Ovary (tissue), 3 donors: ENCODE measurements at regions not wholly inside any gene's neighbourhood (a gene's known extent, or its start where the extent isn't known, plus 50 kb on each side); places are given as distances from the start of the nearest gene placed in this dataset.

Experiments
- CTCF ChIP-seq, 3 donors: fragments of 450-650 bp in 2 of 3; fragments of 200-600 bp in 1 of 3; IDR thresholded peaks; one replicate each; pipeline versions ENCODE4 v1.5.1 to v1.8.0; 2016 to 2022; ENCODE audit warnings: antibody characterized with exemption in 3 of 3, mild to moderate bottlenecking in 1 of 3
- EP300 ChIP-seq: sonication (generic); formaldehyde crosslinking; IDR thresholded peaks from one replicate; pipeline ENCODE4 v1.6.1; 2017; ENCODE audit warnings: antibody characterized with exemption
- donor health status: DM: no; HTN: no; CAD: no.

GRCh38 chr9:34896112-34896511 is 62.0 kb upstream of the PHF24 start:
- TF ChIP-seq CTCF (IDR thresholded peaks at IDR 0.05) (no peak), EP300 (no peak)
